ENCODE measurements at regions not wholly inside any gene's neighbourhood (a gene's known extent, or its start where the extent isn't known, plus 50 kb on each side); places are given as distances from the start of the nearest gene placed in this dataset.

- Histone ChIP-seq H3K4me1 (peaks cover 76% of the 10 kb centered on the region), H3K4me3 (no peak overlapping the region)
Observed at GRCh38 chr11:8332196-8332595, 68.5 kb upstream of the LMO1 start.

GRCh38 chr11:8331767-8332166 is 68.1 kb upstream of the LMO1 start:
- peaks cover 76% of the 10 kb centered on the region for H3K4me1 ChIP-seq

More at GRCh38 chr11:8332196-8332595, 68.5 kb upstream of the LMO1 start:
- H4K20me1 ChIP-seq: no peaks in the 10 kb centered on the region
- no peaks in the 10 kb centered on the region for H3K9me3 ChIP-seq
- H3K36me3 ChIP-seq: no peaks in the 10 kb centered on the region
- peak overlapping the region; percentile 68 for H3K27ac ChIP-seq
- no peak for TF ChIP-seq Cebpa-rat (IDR thresholded peaks at IDR 0.05)
- peak overlapping the region; percentile 56 for H3K9ac ChIP-seq
- no peaks in the 10 kb centered on the region for H3K27me3 ChIP-seq
- H3K4me2 ChIP-seq: peak overlapping the region; percentile 90

GRCh38 chr11:8330896-8331295 is 67.2 kb upstream of the LMO1 start:
- Histone ChIP-seq H4K20me1 (no peaks in the 10 kb centered on the region), H3K9me3 (no peaks in the 10 kb centered on the region), H3K27ac (no peak overlapping the region), H3K36me3 (no peaks in the 10 kb centered on the region), H3K4me2 (peak overlapping the region; percentile 90), H3K9ac (no peak overlapping the region), H3K27me3 (no peaks in the 10 kb centered on the region), H3K4me1 (peaks cover 76% of the 10 kb centered on the region), H3K4me3 (no peak overlapping the region)
- no peak for TF ChIP-seq Cebpa-rat (IDR thresholded peaks at IDR 0.05)

More at GRCh38 chr11:8331767-8332166, 68.1 kb upstream of the LMO1 start:
- H3K9me3 ChIP-seq: no peaks in the 10 kb centered on the region
- H3K27ac ChIP-seq: peak overlapping the region; percentile 68
- no peaks in the 10 kb centered on the region for H3K36me3 ChIP-seq
- no peak for TF ChIP-seq Cebpa-rat (IDR thresholded peaks at IDR 0.05)
- H3K27me3 ChIP-seq: no peaks in the 10 kb centered on the region
- peak overlapping the region; percentile 90 for H3K4me2 ChIP-seq
- H3K4me3 ChIP-seq: no peak overlapping the region
- H3K9ac ChIP-seq: peak overlapping the region; percentile 56; the same call in 1 of the 2 replicates
- no peaks in the 10 kb centered on the region for H4K20me1 ChIP-seq

GRCh38 chr11:8330404-8330803 is 66.7 kb upstream of the LMO1 start:
- Histone ChIP-seq H3K4me3 (no peak overlapping the region), H3K4me2 (peak overlapping the region; percentile 90), H3K27ac (peak overlapping the region; percentile 35; the same call in 1 of the 2 replicates), H3K4me1 (peaks cover 76% of the 10 kb centered on the region), H4K20me1 (no peaks in the 10 kb centered on the region), H3K9ac (no peak overlapping the region), H3K9me3 (no peaks in the 10 kb centered on the region), H3K27me3 (no peaks in the 10 kb centered on the region), H3K36me3 (no peaks in the 10 kb centered on the region)
- no peak for TF ChIP-seq Cebpa-rat (IDR thresholded peaks at IDR 0.05)

- Histone ChIP-seq H3K9me3 (no peaks in the 10 kb centered on the region), H3K27me3 (no peaks in the 10 kb centered on the region), H3K4me1 (peaks cover 71% of the 10 kb centered on the region), H3K4me2 (peak overlapping the region; percentile 90), H3K27ac (peak overlapping the region; percentile 35; the same call in 1 of the 2 replicates), H4K20me1 (no peaks in the 10 kb centered on the region), H3K36me3 (no peaks in the 10 kb centered on the region), H3K9ac (no peak overlapping the region), H3K4me3 (no peak overlapping the region)
- TF ChIP-seq Cebpa-rat (IDR thresholded peaks at IDR 0.05): no peak
Observed at GRCh38 chr11:8329847-8330361, 66.2 kb upstream of the LMO1 start.

- no peaks in the 10 kb centered on the region for H3K9me3 ChIP-seq
- no peak for TF ChIP-seq Cebpa-rat (IDR thresholded peaks at IDR 0.05)
- H3K4me3 ChIP-seq: no peak overlapping the region
- peaks cover 66% of the 10 kb centered on the region for H3K4me1 ChIP-seq
- H3K36me3 ChIP-seq: no peaks in the 10 kb centered on the region
- H3K9ac ChIP-seq: no peak overlapping the region
- peak overlapping the region; percentile 90 for H3K4me2 ChIP-seq
- H3K27me3 ChIP-seq: no peaks in the 10 kb centered on the region
- no peaks in the 10 kb centered on the region for H4K20me1 ChIP-seq
- peak overlapping the region; percentile 38; the same call in 1 of the 2 replicates for H3K27ac ChIP-seq
Observed at GRCh38 chr11:8329336-8329735, 65.7 kb upstream of the LMO1 start.

GRCh38 chr11:8328848-8329330 is 65.2 kb upstream of the LMO1 start:
- no peak overlapping the region for H3K9ac ChIP-seq
- H3K36me3 ChIP-seq: no peaks in the 10 kb centered on the region
- H3K4me1 ChIP-seq: peaks cover 63% of the 10 kb centered on the region
- H3K9me3 ChIP-seq: no peaks in the 10 kb centered on the region
- H4K20me1 ChIP-seq: no peaks in the 10 kb centered on the region
- H3K4me3 ChIP-seq: no peak overlapping the region
- no peaks in the 10 kb centered on the region for H3K27me3 ChIP-seq
- TF ChIP-seq Cebpa-rat (IDR thresholded peaks at IDR 0.05): no peak
- H3K27ac ChIP-seq: peak overlapping the region; percentile 38; the same call in 1 of the 2 replicates
- H3K4me2 ChIP-seq: peak overlapping the region; percentile 90

GRCh38 chr11:8328231-8328794 is 64.6 kb upstream of the LMO1 start:
- H3K9ac ChIP-seq: 0 out of 2 replicates have a peak overlapping the region, but pooled peaks have one; percentile 15
- H3K36me3 ChIP-seq: no peaks in the 10 kb centered on the region
- H4K20me1 ChIP-seq: no peaks in the 10 kb centered on the region
- no peaks in the 10 kb centered on the region for H3K9me3 ChIP-seq
- peaks cover 60% of the 10 kb centered on the region for H3K4me1 ChIP-seq
- no peak for TF ChIP-seq Cebpa-rat (IDR thresholded peaks at IDR 0.05)
- no peaks in the 10 kb centered on the region for H3K27me3 ChIP-seq
- no peak overlapping the region for H3K4me3 ChIP-seq
- H3K4me2 ChIP-seq: peak overlapping the region; percentile 90
- no peak overlapping the region for H3K27ac ChIP-seq

GRCh38 chr11:8327761-8328192 is 64.1 kb upstream of the LMO1 start:
- Histone ChIP-seq H3K4me2 (no peak overlapping the region), H3K36me3 (no peaks in the 10 kb centered on the region), H3K9ac (no peak overlapping the region), H3K27me3 (no peaks in the 10 kb centered on the region), H3K9me3 (no peaks in the 10 kb centered on the region), H4K20me1 (no peaks in the 10 kb centered on the region), H3K27ac (no peak overlapping the region), H3K4me1 (peaks cover 55% of the 10 kb centered on the region), H3K4me3 (no peak overlapping the region)
- no peak for TF ChIP-seq Cebpa-rat (IDR thresholded peaks at IDR 0.05)

GRCh38 chr11:8326337-8326736 is 62.7 kb upstream of the LMO1 start:
- H3K9me3 ChIP-seq: no peaks in the 10 kb centered on the region
- H3K4me3 ChIP-seq: no peak overlapping the region
- H3K4me2 ChIP-seq: no peak overlapping the region
- H4K20me1 ChIP-seq: no peaks in the 10 kb centered on the region
- peaks cover 41% of the 10 kb centered on the region for H3K4me1 ChIP-seq
- H3K9ac ChIP-seq: no peak overlapping the region
- H3K27ac ChIP-seq: no peak overlapping the region
- H3K36me3 ChIP-seq: no peaks in the 10 kb centered on the region
- no peaks in the 10 kb centered on the region for H3K27me3 ChIP-seq
- TF ChIP-seq Cebpa-rat (IDR thresholded peaks at IDR 0.05): no peak
